DND-41 (cell line): ENCODE measurements at regions not wholly inside any gene's neighbourhood (a gene's known extent, or its start where the extent isn't known, plus 50 kb on each side); places are given as distances from the start of the nearest gene placed in this dataset.

Source experiments
- ATAC-seq: fragments of 200-7000 bp; cut with Tn5 transposase; 3 replicates; pipeline ENCODE4 v1.9.1; 2021; ENCODE audit warnings: low read depth; ENCODE audit not compliant: insufficient read depth
- DNase-seq: peaks from one replicate; pipeline ENCODE4 v3.0.0-alpha.2; 2020
- H2AFZ ChIP-seq: 2 replicates; pipeline ENCODE4 v1.6.0; 2012; ENCODE audit warnings: low read depth, low read length
- H3K27ac ChIP-seq: 2 replicates; pipeline ENCODE4 v1.5.1; 2012; ENCODE audit warnings: low read length, inconsistent platforms
- H3K27me3 ChIP-seq: fragments of 200-600 bp; sonication (generic); 2 replicates; pipeline ENCODE4 v1.6.0; 2012; ENCODE audit warnings: low read length, mild to moderate bottlenecking, inconsistent platforms; ENCODE audit not compliant: insufficient read depth, poor library complexity
- H3K36me3 ChIP-seq: 2 replicates; pipeline ENCODE4 v1.5.1; 2012; ENCODE audit warnings: low read length, inconsistent platforms; ENCODE audit not compliant: insufficient read depth
- H3K4me1 ChIP-seq: 2 replicates; pipeline ENCODE4 v1.5.1; 2012; ENCODE audit warnings: mild to moderate bottlenecking, low read length; ENCODE audit not compliant: insufficient read depth
- H3K4me2 ChIP-seq: 2 replicates; pipeline ENCODE4 v1.6.0; 2012; ENCODE audit warnings: mild to moderate bottlenecking, moderate library complexity, low read length, inconsistent platforms; ENCODE audit not compliant: insufficient read depth
- H3K4me3 ChIP-seq, 2 experiments: fragments of 200-600 bp in 1 of 2; shearing (Covaris generic) in 1 of 2; 2 replicates each; pipeline ENCODE4 v1.5.1; 2012 to 2016; ENCODE audit warnings: inconsistent platforms in 2 of 2, low read length in 2 of 2, mild to moderate bottlenecking in 2 of 2, low read depth in 1 of 2, moderate library complexity in 1 of 2
- H3K79me2 ChIP-seq: 2 replicates; pipeline ENCODE4 v1.6.0; 2012; ENCODE audit warnings: low read length, inconsistent platforms; ENCODE audit not compliant: insufficient read depth
- H3K9ac ChIP-seq: 2 replicates; pipeline ENCODE4 v1.6.0; 2012; ENCODE audit warnings: low read depth, mild to moderate bottlenecking, inconsistent platforms, low read length, moderate library complexity
- H3K9me3 ChIP-seq: 2 replicates; pipeline ENCODE4 v1.5.1; 2012; ENCODE audit warnings: low read length, moderate library complexity, mild to moderate bottlenecking, inconsistent platforms; ENCODE audit not compliant: insufficient read depth, severe bottlenecking
- H4K20me1 ChIP-seq: 2 replicates; pipeline ENCODE4 v1.6.0; 2012; ENCODE audit warnings: low read length; ENCODE audit not compliant: insufficient read depth
- EZH2 ChIP-seq: IDR thresholded peaks from 3 replicates; pipeline ENCODE4 v1.6.1; 2012; ENCODE audit warnings: borderline replicate concordance, low read depth, mild to moderate bottlenecking, moderate library complexity, low read length, inconsistent platforms; ENCODE audit not compliant: severe bottlenecking
- TF ChIP-seq, protein P1 (sequence below): IDR thresholded peaks from 2 replicates; pipeline ENCODE4 v1.5.1; 2012; ENCODE audit warnings: borderline replicate concordance, low read length, moderate library complexity, mild to moderate bottlenecking; ENCODE audit not compliant: poor library complexity, severe bottlenecking; ENCODE audit errors: extremely low read depth

DNA sequence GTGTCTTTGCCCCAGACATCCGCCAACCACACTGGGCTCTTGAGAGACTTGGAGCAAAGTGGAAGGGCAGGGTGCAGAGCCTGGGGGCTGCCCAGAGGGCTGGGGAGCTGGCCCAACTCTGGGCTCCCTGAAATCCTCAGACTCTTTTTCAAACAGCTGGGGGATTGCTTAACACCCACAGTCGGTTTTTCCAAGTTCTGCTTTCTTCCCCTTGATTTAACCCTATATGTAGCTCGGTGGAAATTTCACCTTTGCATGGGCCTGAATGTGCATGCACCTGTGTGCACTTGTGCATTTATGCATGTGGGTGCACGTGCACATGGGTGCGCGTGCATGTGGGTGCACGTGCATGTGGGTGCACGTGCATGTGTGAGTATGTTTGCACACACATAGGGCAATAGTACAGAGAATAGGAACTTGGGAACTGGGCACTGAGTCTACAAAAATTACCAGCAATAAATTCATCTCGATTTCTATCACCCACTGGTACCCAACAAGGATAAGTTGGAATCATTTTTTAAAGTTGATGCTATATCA is 52.3 kb upstream of the RFLNA start:
- H3K4me1 ChIP-seq, result no peaks in the 10 kb centered on the region
- no peaks in the 10 kb centered on the region for H3K9me3 ChIP-seq
- ATAC-seq, result no peak
- TF ChIP-seq EZH2, result no peak
- no peak for DNase-seq
- H3K4me3 ChIP-seq, result no peak overlapping the region
- H3K79me2 ChIP-seq, result no peaks in the 10 kb centered on the region
- H3K9ac ChIP-seq, result no peak overlapping the region
- H3K36me3 ChIP-seq, result no peaks in the 10 kb centered on the region
- no peak overlapping the region for H2AFZ ChIP-seq
- H4K20me1 ChIP-seq, result no peaks in the 10 kb centered on the region
- no peak overlapping the region for H3K27ac ChIP-seq
- H3K27me3 ChIP-seq, result no peaks in the 10 kb centered on the region
- H3K4me2 ChIP-seq, result no peak overlapping the region

DNA sequence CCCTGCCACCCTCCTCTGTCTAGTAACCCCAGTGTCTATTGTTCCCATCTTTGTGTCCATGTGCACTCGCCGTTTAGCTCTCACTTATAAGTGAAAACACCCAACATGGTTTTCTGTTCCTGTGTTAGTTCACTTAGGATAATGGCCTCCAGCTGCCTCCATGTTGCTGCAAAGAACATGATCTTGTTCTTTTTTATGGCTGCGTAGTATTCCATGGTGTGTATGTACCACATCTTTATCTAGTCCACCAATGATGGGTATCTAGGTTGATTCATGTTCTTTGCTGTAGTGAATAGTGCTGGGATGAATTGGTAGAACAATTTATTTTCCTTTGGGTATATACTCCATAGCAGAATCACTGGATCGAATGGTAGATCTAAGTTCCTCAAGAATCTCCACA is 51.0 kb upstream of the RFLNA start:
- Histone ChIP-seq H3K9me3 (no peaks in the 10 kb centered on the region), H3K27ac (no peak overlapping the region), H3K79me2 (no peaks in the 10 kb centered on the region), H4K20me1 (no peaks in the 10 kb centered on the region), H3K36me3 (no peaks in the 10 kb centered on the region), H3K27me3 (no peaks in the 10 kb centered on the region), H3K4me3 (no peak overlapping the region), H3K4me1 (no peaks in the 10 kb centered on the region), H3K4me2 (no peak overlapping the region), H2AFZ (no peak overlapping the region), H3K9ac (no peak overlapping the region)
- no peak for DNase-seq
- TF ChIP-seq EZH2, result no peak
- TF ChIP-seq, protein P1, sequence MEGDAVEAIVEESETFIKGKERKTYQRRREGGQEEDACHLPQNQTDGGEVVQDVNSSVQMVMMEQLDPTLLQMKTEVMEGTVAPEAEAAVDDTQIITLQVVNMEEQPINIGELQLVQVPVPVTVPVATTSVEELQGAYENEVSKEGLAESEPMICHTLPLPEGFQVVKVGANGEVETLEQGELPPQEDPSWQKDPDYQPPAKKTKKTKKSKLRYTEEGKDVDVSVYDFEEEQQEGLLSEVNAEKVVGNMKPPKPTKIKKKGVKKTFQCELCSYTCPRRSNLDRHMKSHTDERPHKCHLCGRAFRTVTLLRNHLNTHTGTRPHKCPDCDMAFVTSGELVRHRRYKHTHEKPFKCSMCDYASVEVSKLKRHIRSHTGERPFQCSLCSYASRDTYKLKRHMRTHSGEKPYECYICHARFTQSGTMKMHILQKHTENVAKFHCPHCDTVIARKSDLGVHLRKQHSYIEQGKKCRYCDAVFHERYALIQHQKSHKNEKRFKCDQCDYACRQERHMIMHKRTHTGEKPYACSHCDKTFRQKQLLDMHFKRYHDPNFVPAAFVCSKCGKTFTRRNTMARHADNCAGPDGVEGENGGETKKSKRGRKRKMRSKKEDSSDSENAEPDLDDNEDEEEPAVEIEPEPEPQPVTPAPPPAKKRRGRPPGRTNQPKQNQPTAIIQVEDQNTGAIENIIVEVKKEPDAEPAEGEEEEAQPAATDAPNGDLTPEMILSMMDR, result no peak
- ATAC-seq, result no peak
